Mammary epithelial cell (primary cell): ENCODE measurements at regions not wholly inside any gene's neighbourhood (a gene's known extent, or its start where the extent isn't known, plus 50 kb on each side); places are given as distances from the start of the nearest gene placed in this dataset.

ENCODE experiments used
- CTCF ChIP-seq, 2 donors: IDR thresholded peaks in 1 of 2; conservative IDR thresholded peaks in 1 of 2; 2 replicates each; pipeline ENCODE4 v1.5.1; 2011 to 2012; ENCODE audit warnings: inconsistent platforms in 2 of 2, low read length in 2 of 2, mild to moderate bottlenecking in 2 of 2, control low read depth in 1 of 2, low read depth in 1 of 2; ENCODE audit not compliant: insufficient read depth in 1 of 2; ENCODE audit errors: extremely low read depth in 1 of 2
- EZH2 ChIP-seq: IDR thresholded peaks from 2 replicates; pipeline ENCODE4 v1.6.1; 2012; ENCODE audit warnings: low read length, inconsistent platforms, borderline replicate concordance

- TF ChIP-seq CTCF (conservative IDR thresholded peaks at IDR 0.05 in 1 of 2, IDR thresholded peaks at IDR 0.05 in 1 of 2; ENCODE audit: extremely low read depth in 1 of 2, insufficient read depth in 1 of 2, low read depth in 1 of 2, low read length in 2 of 2) (no peak), EZH2 (no peak)
These were observed 155.4 kb upstream of the ANO5 start for GRCh38 chr11:22037505-22037904.
